GM19397 (cell line): ENCODE measurements at regions not wholly inside any gene's neighbourhood (a gene's known extent, or its start where the extent isn't known, plus 50 kb on each side); places are given as distances from the start of the nearest gene placed in this dataset.

ENCODE experiments used
- ATAC-seq: cut with Tn5 transposase; IDR thresholded peaks from one replicate; pipeline ENCODE4 v1.9.1; 2021; ENCODE audit warnings: mild to moderate bottlenecking, moderate library complexity; ENCODE audit not compliant: unreplicated experiment

- no peak for ATAC-seq
Observed at GRCh38 chr3:19725000-19725399, 209.0 kb downstream of the EFHB start.

GRCh38 chr3:19717736-19718135 lies 216.3 kb downstream of the EFHB start:
- ATAC-seq = no peak

GRCh38 chr3:19711160-19711782 lies 222.7 kb downstream of the EFHB start:
- no peak for ATAC-seq

GRCh38 chr3:19702416-19703078 lies 231.5 kb downstream of the EFHB start:
- ATAC-seq = no peak

GRCh38 chr3:19688767-19689166 lies 245.2 kb downstream of the EFHB start:
- no peak for ATAC-seq

- no peak for ATAC-seq
Observed at GRCh38 chr3:19668163-19668562, 265.9 kb downstream of the EFHB start.

- ATAC-seq = no peak
Observed at GRCh38 chr3:19662486-19662885, 271.5 kb downstream of the EFHB start.

- ATAC-seq = no peak
Observed at GRCh38 chr3:19652336-19652735, 281.7 kb downstream of the EFHB start.

- ATAC-seq = no peak
Observed at GRCh38 chr3:19645093-19645492, 288.9 kb downstream of the EFHB start.

- ATAC-seq = no peak
Observed at GRCh38 chr3:19644405-19644804, 289.6 kb downstream of the EFHB start.

GRCh38 chr3:19641408-19641807 lies 292.6 kb downstream of the EFHB start:
- no peak for ATAC-seq

GRCh38 chr3:19632099-19633074 lies 301.6 kb downstream of the EFHB start:
- ATAC-seq = no peak

GRCh38 chr3:19598870-19599269 lies 335.1 kb downstream of the EFHB start:
- no peak for ATAC-seq

- peak; percentile 81 for ATAC-seq
Observed at GRCh38 chr3:19596408-19596807, 337.6 kb downstream of the EFHB start.

- no peak for ATAC-seq
Observed at GRCh38 chr3:19595884-19596283, 338.1 kb downstream of the EFHB start.
